ENCODE measurements at regions not wholly inside any gene's neighbourhood (a gene's known extent, or its start where the extent isn't known, plus 50 kb on each side); places are given as distances from the start of the nearest gene placed in this dataset.

DNA sequence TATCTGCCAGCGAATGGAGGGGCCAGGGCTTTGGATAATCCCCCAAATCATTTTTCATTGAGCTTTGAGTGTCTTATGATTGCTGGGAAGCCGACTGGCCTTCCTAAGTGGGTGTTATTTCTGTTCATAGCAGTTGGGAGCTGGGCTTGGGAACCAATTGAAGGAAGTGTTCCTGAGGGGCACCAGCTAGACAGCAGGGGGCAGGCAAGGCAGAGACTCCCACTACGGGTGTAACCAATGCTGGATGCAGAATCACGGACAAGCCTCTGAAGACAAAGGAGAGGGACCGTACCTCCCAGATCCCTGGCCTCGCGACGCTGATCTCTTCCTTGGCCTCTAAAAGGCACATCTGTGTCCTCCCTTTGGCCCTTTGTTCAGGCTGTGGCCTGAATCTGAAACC is 149.0 kb upstream of the PRMT8 start:
- FAIRE-seq (peak; percentile 64), DNase-seq (ENCODE audit: low read depth, low spot score) (peak; percentile 37)
- dilution Hi-C loops (cut with MboI; ENCODE audit: extremely low pct_ligation_motif_present, low sequenced_read_pairs) (no loop called here), intact Hi-C loops (cut with micrococcal nuclease) (loop anchor here (1.0 kb wide), 2 partner anchors 339 to 462 kb away; no protein-coding TSS in a partner anchor)
- Histone ChIP-seq H3K36me3 (ENCODE audit: control insufficient read depth in 2 of 2, extremely low read depth in 1 of 2, insufficient read depth in 2 of 2, low read length in 2 of 2) (no peaks in the 10 kb centered on the region), H3K27ac (ENCODE audit: insufficient read depth, low read depth, low read length) (no peak overlapping the region), H2AFZ (ENCODE audit: low read depth, low read length) (no peak overlapping the region), H3K9me1 (replicated peaks; ENCODE audit: control insufficient read depth, extremely low read depth, insufficient read depth, low read length) (no peaks in the 10 kb centered on the region), H3K4me1 (ENCODE audit: control insufficient read depth, extremely low read depth, insufficient read depth, low read length) (no peaks in the 10 kb centered on the region), H3K27me3 (ENCODE audit: control insufficient read depth in 2 of 2, insufficient read depth in 2 of 2, low read length in 2 of 2) (no peaks in the 10 kb centered on the region), H3K79me2 (ENCODE audit: control insufficient read depth, insufficient read depth, low read length) (no peaks in the 10 kb centered on the region), H3K9me3 (replicated peaks; ENCODE audit: control insufficient read depth, insufficient read depth, low read length) (no peaks in the 10 kb centered on the region), H3K4me2 (ENCODE audit: insufficient read depth, low read length) (no peak overlapping the region), H4K20me1 (replicated peaks; ENCODE audit: control insufficient read depth, extremely low read depth, insufficient read depth, low read length) (no peaks in the 10 kb centered on the region), H3K4me3 (replicated peaks in 1 of 3; ENCODE audit: insufficient read depth in 1 of 3, low read depth in 1 of 3, low read length in 3 of 3) (no peak overlapping the region), H3K9ac (replicated peaks; ENCODE audit: extremely low read depth, insufficient read depth, low read length) (no peak overlapping the region)
- BruUV-seq (replicated peaks), result no TSS peak
- ChIA-PET CTCF (interaction anchor here (0.6 to 3.1 kb wide), 20 partner anchors 9 to 935 kb away, joined by 3 to 45 read pairs (median 4); no protein-coding TSS in a partner anchor), POLR2A (no interaction called here)
- TF ChIP-seq JUN (IDR thresholded peaks at IDR 0.05; ENCODE audit: borderline replicate concordance, insufficient read depth, insufficient read length, low read depth), result no peak
- TF ChIP-seq, protein P1, sequence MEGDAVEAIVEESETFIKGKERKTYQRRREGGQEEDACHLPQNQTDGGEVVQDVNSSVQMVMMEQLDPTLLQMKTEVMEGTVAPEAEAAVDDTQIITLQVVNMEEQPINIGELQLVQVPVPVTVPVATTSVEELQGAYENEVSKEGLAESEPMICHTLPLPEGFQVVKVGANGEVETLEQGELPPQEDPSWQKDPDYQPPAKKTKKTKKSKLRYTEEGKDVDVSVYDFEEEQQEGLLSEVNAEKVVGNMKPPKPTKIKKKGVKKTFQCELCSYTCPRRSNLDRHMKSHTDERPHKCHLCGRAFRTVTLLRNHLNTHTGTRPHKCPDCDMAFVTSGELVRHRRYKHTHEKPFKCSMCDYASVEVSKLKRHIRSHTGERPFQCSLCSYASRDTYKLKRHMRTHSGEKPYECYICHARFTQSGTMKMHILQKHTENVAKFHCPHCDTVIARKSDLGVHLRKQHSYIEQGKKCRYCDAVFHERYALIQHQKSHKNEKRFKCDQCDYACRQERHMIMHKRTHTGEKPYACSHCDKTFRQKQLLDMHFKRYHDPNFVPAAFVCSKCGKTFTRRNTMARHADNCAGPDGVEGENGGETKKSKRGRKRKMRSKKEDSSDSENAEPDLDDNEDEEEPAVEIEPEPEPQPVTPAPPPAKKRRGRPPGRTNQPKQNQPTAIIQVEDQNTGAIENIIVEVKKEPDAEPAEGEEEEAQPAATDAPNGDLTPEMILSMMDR (IDR thresholded peaks at IDR 0.05; ENCODE audit: extremely low read depth in 1 of 2, insufficient read depth in 1 of 2, low read depth in 1 of 2, low read length in 2 of 2), result peak; percentile 23 to 65

DNA sequence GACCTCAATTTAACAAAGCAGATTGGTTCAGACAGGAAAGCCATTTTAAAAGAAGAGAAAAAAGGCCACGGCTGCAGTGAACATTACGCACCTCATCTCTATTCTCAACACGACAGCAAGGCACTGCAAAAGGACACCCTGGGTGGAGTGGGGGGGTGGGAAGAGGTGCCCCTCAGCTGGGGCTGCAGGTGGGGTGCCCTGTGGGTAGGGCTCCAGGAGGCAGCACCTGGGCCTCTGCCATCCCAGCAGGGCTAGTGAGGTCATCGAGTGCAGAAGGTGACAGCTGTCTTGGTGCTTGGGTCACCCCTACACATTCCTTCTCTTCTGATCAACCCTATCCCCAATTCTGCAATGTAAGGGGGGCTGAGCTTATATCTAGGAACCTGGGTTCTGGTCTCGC is 142.9 kb upstream of the PRMT8 start:
- H3K27me3 ChIP-seq (ENCODE audit: control insufficient read depth in 2 of 2, insufficient read depth in 2 of 2, low read length in 2 of 2), result peaks cover 0 to 1% of the 10 kb centered on the region in 2 experiments
- no peaks in the 10 kb centered on the region for H3K9me1 ChIP-seq (replicated peaks; ENCODE audit: control insufficient read depth, extremely low read depth, insufficient read depth, low read length)
- CTCF ChIA-PET, result no interaction called here
- H3K9me3 ChIP-seq (replicated peaks; ENCODE audit: control insufficient read depth, insufficient read depth, low read length), result no peaks in the 10 kb centered on the region
- dilution Hi-C loops (cut with MboI; ENCODE audit: extremely low pct_ligation_motif_present, low sequenced_read_pairs) (no loop called here), intact Hi-C loops (cut with micrococcal nuclease) (no loop called here)
- no peak overlapping the region for H2AFZ ChIP-seq (ENCODE audit: low read depth, low read length)
- TF ChIP-seq, protein P2, sequence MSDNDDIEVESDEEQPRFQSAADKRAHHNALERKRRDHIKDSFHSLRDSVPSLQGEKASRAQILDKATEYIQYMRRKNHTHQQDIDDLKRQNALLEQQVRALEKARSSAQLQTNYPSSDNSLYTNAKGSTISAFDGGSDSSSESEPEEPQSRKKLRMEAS (IDR thresholded peaks at IDR 0.05; ENCODE audit: insufficient read depth, insufficient read length), result no peak
- TF ChIP-seq POLR2AphosphoS5 (IDR thresholded peaks at IDR 0.05; ENCODE audit: insufficient read depth, low read depth, low read length), result no peak
- TF ChIP-seq GATA2 (IDR thresholded peaks at IDR 0.05; ENCODE audit: insufficient read depth, insufficient read length, low read depth, low read length), result no peak
- TF ChIP-seq EZH2 (IDR thresholded peaks at IDR 0.05; ENCODE audit: borderline replicate concordance, low read depth, low read length, severe bottlenecking), result no peak
- TF ChIP-seq, protein P1 (IDR thresholded peaks at IDR 0.05; ENCODE audit: extremely low read depth in 1 of 2, insufficient read depth in 1 of 2, low read depth in 1 of 2, low read length in 2 of 2), result no peak
- TF ChIP-seq MYC (IDR thresholded peaks at IDR 0.05; ENCODE audit: low read depth, low read length), result no peak
- no peak for TF ChIP-seq FOS (IDR thresholded peaks at IDR 0.05; ENCODE audit: borderline replicate concordance, insufficient read depth, low read length)
- H3K4me2 ChIP-seq (ENCODE audit: insufficient read depth, low read length), result no peak overlapping the region
- no peaks in the 10 kb centered on the region for H3K36me3 ChIP-seq (ENCODE audit: control insufficient read depth in 2 of 2, extremely low read depth in 1 of 2, insufficient read depth in 2 of 2, low read length in 2 of 2)
- no peak overlapping the region for H3K4me3 ChIP-seq (replicated peaks in 1 of 3; ENCODE audit: insufficient read depth in 1 of 3, low read depth in 1 of 3, low read length in 3 of 3)
- DNase-seq (ENCODE audit: low read depth, low spot score) (no peak), FAIRE-seq (no peak)
- no peaks in the 10 kb centered on the region for H3K79me2 ChIP-seq (ENCODE audit: control insufficient read depth, insufficient read depth, low read length)
- H4K20me1 ChIP-seq (replicated peaks; ENCODE audit: control insufficient read depth, extremely low read depth, insufficient read depth, low read length), result no peaks in the 10 kb centered on the region
- no peak overlapping the region for H3K27ac ChIP-seq (ENCODE audit: insufficient read depth, low read depth, low read length)
- no peak overlapping the region for H3K9ac ChIP-seq (replicated peaks; ENCODE audit: extremely low read depth, insufficient read depth, low read length)
- POLR2A ChIA-PET, result no interaction called here
- no peaks in the 10 kb centered on the region for H3K4me1 ChIP-seq (ENCODE audit: control insufficient read depth, extremely low read depth, insufficient read depth, low read length)
- no TSS peak for BruUV-seq (replicated peaks)
